H9 (cell line): ENCODE measurements at regions not wholly inside any gene's neighbourhood (a gene's known extent, or its start where the extent isn't known, plus 50 kb on each side); places are given as distances from the start of the nearest gene placed in this dataset.
"Not testable (repeated sequence)": the region's sequence is repeated elsewhere in the genome, so short reads cannot be mapped to it uniquely, and the experiment has no call there.

Experiments used
- DNase-seq: peaks from one replicate; pipeline ENCODE4 v3.0.0-alpha.2; 2017
- H2AFZ ChIP-seq: one replicate; pipeline ENCODE4 v1.6.1; 2013; ENCODE audit warnings: mild to moderate bottlenecking, low read length, control low read depth, moderate library complexity
- H2AK5ac ChIP-seq: 2 replicates; pipeline ENCODE4 v1.6.1; 2013; ENCODE audit warnings: low read length, control low read depth, mixed read lengths; ENCODE audit not compliant: insufficient read length
- H2BK120ac ChIP-seq: one replicate; pipeline ENCODE4 v1.6.1; 2013; ENCODE audit warnings: low read depth, mild to moderate bottlenecking, low read length, control low read depth, inconsistent platforms; ENCODE audit not compliant: poor library complexity, severe bottlenecking
- H2BK12ac ChIP-seq: 2 replicates; pipeline ENCODE4 v1.6.1; 2013; ENCODE audit warnings: low read length, control low read depth, mixed read lengths, low read depth; ENCODE audit not compliant: insufficient read length
- H2BK15ac ChIP-seq: 2 replicates; pipeline ENCODE4 v1.6.1; 2013; ENCODE audit warnings: low read depth, low read length, control low read depth
- H2BK20ac ChIP-seq: one replicate; pipeline ENCODE4 v1.6.1; 2013; ENCODE audit warnings: low read depth, mild to moderate bottlenecking, low read length, control low read depth, inconsistent platforms; ENCODE audit not compliant: poor library complexity, severe bottlenecking
- H2BK5ac ChIP-seq: 2 replicates; pipeline ENCODE4 v1.6.1; 2013; ENCODE audit warnings: low read length, control low read depth, mixed read lengths; ENCODE audit not compliant: insufficient read length
- H3K14ac ChIP-seq: 2 replicates; pipeline ENCODE4 v1.6.1; 2013; ENCODE audit warnings: low read length, control low read depth; ENCODE audit not compliant: insufficient read depth
- H3K18ac ChIP-seq: 2 replicates; pipeline ENCODE4 v1.6.1; 2013; ENCODE audit warnings: low read depth, mild to moderate bottlenecking, mixed read lengths, low read length, control low read depth; ENCODE audit not compliant: insufficient read length
- H3K23ac ChIP-seq: 2 replicates; pipeline ENCODE4 v1.6.1; 2013; ENCODE audit warnings: low read length, control low read depth, mixed read lengths, low read depth; ENCODE audit not compliant: insufficient read length
- H3K23me2 ChIP-seq: 2 replicates; pipeline ENCODE4 v1.6.1; 2013; ENCODE audit warnings: low read depth, mild to moderate bottlenecking, mixed read lengths, low read length, control low read depth; ENCODE audit not compliant: insufficient read length, poor library complexity, severe bottlenecking
- H3K27ac ChIP-seq: 2 replicates; pipeline ENCODE4 v1.5.1; 2013; ENCODE audit warnings: low read length, control low read depth, mixed read lengths, low read depth; ENCODE audit not compliant: insufficient read length
- H3K27me3 ChIP-seq: 2 replicates; pipeline ENCODE4 v1.6.1; 2013; ENCODE audit warnings: low read length, control low read depth, inconsistent platforms; ENCODE audit not compliant: insufficient read depth
- H3K4ac ChIP-seq: 2 replicates; pipeline ENCODE4 v1.6.1; 2013; ENCODE audit warnings: low read depth, mild to moderate bottlenecking, control low read depth, inconsistent platforms, low read length, moderate library complexity
- H3K4me1 ChIP-seq: 2 replicates; pipeline ENCODE4 v1.6.1; 2013; ENCODE audit warnings: low read length, control low read depth, inconsistent platforms; ENCODE audit not compliant: insufficient read depth
- H3K4me2 ChIP-seq: 2 replicates; pipeline ENCODE4 v1.6.1; 2013; ENCODE audit warnings: low read length, control low read depth, mixed read lengths; ENCODE audit not compliant: insufficient read length, insufficient read depth
- H3K56ac ChIP-seq: 2 replicates; pipeline ENCODE4 v1.6.1; 2013; ENCODE audit warnings: low read depth, mild to moderate bottlenecking, mixed read lengths, low read length, control low read depth; ENCODE audit not compliant: insufficient read length
- H3K79me1 ChIP-seq: 2 replicates; pipeline ENCODE4 v1.6.1; 2013; ENCODE audit warnings: low read depth, mild to moderate bottlenecking, moderate library complexity, low read length, control low read depth, inconsistent platforms; ENCODE audit not compliant: insufficient read depth, poor library complexity, severe bottlenecking
- H3K79me2 ChIP-seq: 2 replicates; pipeline ENCODE4 v1.6.1; 2013; ENCODE audit warnings: low read length, control low read depth, inconsistent platforms; ENCODE audit not compliant: insufficient read depth
- H3K9ac ChIP-seq: 2 replicates; pipeline ENCODE4 v1.6.1; 2013; ENCODE audit warnings: low read length, control low read depth, mixed read lengths; ENCODE audit not compliant: insufficient read length; ENCODE audit errors: extremely low read depth
- H3K9me3 ChIP-seq: one replicate; pipeline ENCODE4 v1.6.1; 2013; ENCODE audit warnings: low read depth, low read length, inconsistent platforms; ENCODE audit not compliant: control insufficient read depth
- H3T11ph ChIP-seq: one replicate; pipeline ENCODE4 v1.6.1; 2013; ENCODE audit warnings: mild to moderate bottlenecking, low read length, control low read depth, inconsistent platforms
- H4K20me1 ChIP-seq: one replicate; pipeline ENCODE4 v1.6.1; 2013; ENCODE audit not compliant: control insufficient read depth, insufficient read length, insufficient read depth
- H4K5ac ChIP-seq: 2 replicates; pipeline ENCODE4 v1.6.1; 2013; ENCODE audit warnings: low read depth, mild to moderate bottlenecking, mixed read lengths, low read length, control low read depth; ENCODE audit not compliant: insufficient read length
- H4K8ac ChIP-seq: replicated peaks from 2 replicates; pipeline ENCODE4 v1.6.1; 2013; ENCODE audit warnings: low read length, control low read depth, mixed read lengths, low read depth; ENCODE audit not compliant: insufficient read length
- H4K91ac ChIP-seq: 2 replicates; pipeline ENCODE4 v1.6.1; 2013; ENCODE audit warnings: low read depth, mild to moderate bottlenecking, moderate library complexity, mixed read lengths, low read length, control low read depth; ENCODE audit not compliant: insufficient read length
- H3K27ac Mint-ChIP-seq, 3 experiments: 2 replicates in 2 of 3; 3 replicates in 1 of 3; pipeline ENCODE4 v1.8.0; 2020 to 2021; ENCODE audit warnings: mixed read lengths in 3 of 3, mild to moderate bottlenecking in 1 of 3, moderate library complexity in 1 of 3
- H3K27me3 Mint-ChIP-seq: 2 replicates; pipeline ENCODE4 v1.8.0; 2021; ENCODE audit warnings: low read depth, mild to moderate bottlenecking, moderate library complexity, mixed read lengths
- H3K36me3 Mint-ChIP-seq, 3 experiments: 2 replicates in 2 of 3; 3 replicates in 1 of 3; pipeline ENCODE4 v1.8.0; 2020 to 2021; ENCODE audit warnings: low read depth in 3 of 3, mixed read lengths in 3 of 3; ENCODE audit not compliant: insufficient read depth in 1 of 3
- H3K4me1 Mint-ChIP-seq, 2 experiments: 2 replicates each; pipeline ENCODE4 v1.8.0; 2020; ENCODE audit warnings: mixed read lengths in 2 of 2
- H3K4me3 Mint-ChIP-seq, 2 experiments: 2 replicates in 1 of 2; 3 replicates in 1 of 2; pipeline ENCODE4 v1.8.0; 2020 to 2021; ENCODE audit warnings: mild to moderate bottlenecking in 2 of 2, mixed read lengths in 2 of 2, moderate library complexity in 1 of 2
- H3K9me3 Mint-ChIP-seq, 2 experiments: 2 replicates in 1 of 2; 3 replicates in 1 of 2; pipeline ENCODE4 v1.8.0; 2020; ENCODE audit warnings: mild to moderate bottlenecking in 2 of 2, mixed read lengths in 2 of 2, moderate library complexity in 1 of 2
- WGBS: extraction: QIAGEN DNeasy Blood & Tissue Kit; methylation state at CpG from one replicate; pipeline ENCODE4 v1.1.7; 2013; ENCODE audit warnings: missing lambda C conversion rate, low lambda C conversion rate, mixed read lengths; ENCODE audit not compliant: insufficient read length; ENCODE audit errors: extremely low coverage; 5-methylcytosine and 5-hydroxymethylcytosine counted together
- TF ChIP-seq, protein P1 (sequence below): fragments of 200-600 bp; sonication (generic); conservative IDR thresholded peaks from 3 replicates; pipeline ENCODE4 v1.8.0; 2021; ENCODE audit warnings: antibody characterized with exemption, mild to moderate bottlenecking

DNA sequence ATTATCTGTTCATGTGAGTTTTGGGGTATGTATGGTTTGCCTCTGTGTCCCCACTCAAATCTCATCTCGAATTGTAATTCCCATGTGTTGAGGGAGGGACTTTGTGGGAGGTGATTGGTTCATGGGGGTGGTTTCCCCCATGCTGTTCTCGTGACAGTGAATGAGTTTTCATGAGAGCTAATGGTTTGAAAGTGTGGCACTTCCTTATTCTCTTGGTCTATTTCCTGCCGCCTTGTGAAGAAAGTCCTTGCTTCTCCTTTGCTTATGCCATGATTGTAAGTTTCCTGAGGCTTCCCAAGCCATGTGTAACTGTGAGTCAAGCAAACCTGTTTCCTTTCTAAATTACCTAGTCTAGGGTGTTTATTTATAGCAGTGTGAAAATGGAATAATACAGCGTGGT is 128.1 kb upstream of the HS3ST4 start:
- no peak overlapping the region for H4K91ac ChIP-seq
- H3K27ac ChIP-seq: no peak overlapping the region
- H3K4me2 ChIP-seq: no peak overlapping the region
- peaks cover 6% of the 10 kb centered on the region; the same call in 1 of the 2 replicates for H3K4me1 ChIP-seq
- H3K9me3 ChIP-seq: no peaks in the 10 kb centered on the region
- H3K4ac ChIP-seq: no peak overlapping the region
- H3K18ac ChIP-seq: no peak overlapping the region
- H4K5ac ChIP-seq: no peak overlapping the region
- no peak overlapping the region for H3K14ac ChIP-seq
- Mint-ChIP-seq H3K36me3 (peaks cover 6 to 14% (median 9%) of the 10 kb centered on the region in 3 experiments; a peak in 6 of 7 replicates), H3K9me3 (peaks cover 25 to 31% of the 10 kb centered on the region in 2 experiments), H3K4me1 (peaks cover 15 to 17% of the 10 kb centered on the region in 2 experiments), H3K4me3 (no peak overlapping the region), H3K27ac (no peak overlapping the region), H3K27me3 (no peaks in the 10 kb centered on the region; the same call in 1 of the 2 replicates)
- no peaks in the 10 kb centered on the region for H3K27me3 ChIP-seq
- no peak overlapping the region for H2BK120ac ChIP-seq
- no peak for DNase-seq
- no peak overlapping the region for H3K9ac ChIP-seq
- H3K79me2 ChIP-seq: no peaks in the 10 kb centered on the region
- no peak overlapping the region for H2AFZ ChIP-seq
- H2AK5ac ChIP-seq: no peak overlapping the region
- H2BK5ac ChIP-seq: no peak overlapping the region
- H3T11ph ChIP-seq: no peak overlapping the region
- H4K8ac ChIP-seq: no peak overlapping the region
- no CpG with 5 or more reads among the region's 4 CpGs for WGBS
- H2BK12ac ChIP-seq: no peak overlapping the region
- no peak overlapping the region for H2BK20ac ChIP-seq
- H3K56ac ChIP-seq: no peak overlapping the region
- TF ChIP-seq, protein P1, sequence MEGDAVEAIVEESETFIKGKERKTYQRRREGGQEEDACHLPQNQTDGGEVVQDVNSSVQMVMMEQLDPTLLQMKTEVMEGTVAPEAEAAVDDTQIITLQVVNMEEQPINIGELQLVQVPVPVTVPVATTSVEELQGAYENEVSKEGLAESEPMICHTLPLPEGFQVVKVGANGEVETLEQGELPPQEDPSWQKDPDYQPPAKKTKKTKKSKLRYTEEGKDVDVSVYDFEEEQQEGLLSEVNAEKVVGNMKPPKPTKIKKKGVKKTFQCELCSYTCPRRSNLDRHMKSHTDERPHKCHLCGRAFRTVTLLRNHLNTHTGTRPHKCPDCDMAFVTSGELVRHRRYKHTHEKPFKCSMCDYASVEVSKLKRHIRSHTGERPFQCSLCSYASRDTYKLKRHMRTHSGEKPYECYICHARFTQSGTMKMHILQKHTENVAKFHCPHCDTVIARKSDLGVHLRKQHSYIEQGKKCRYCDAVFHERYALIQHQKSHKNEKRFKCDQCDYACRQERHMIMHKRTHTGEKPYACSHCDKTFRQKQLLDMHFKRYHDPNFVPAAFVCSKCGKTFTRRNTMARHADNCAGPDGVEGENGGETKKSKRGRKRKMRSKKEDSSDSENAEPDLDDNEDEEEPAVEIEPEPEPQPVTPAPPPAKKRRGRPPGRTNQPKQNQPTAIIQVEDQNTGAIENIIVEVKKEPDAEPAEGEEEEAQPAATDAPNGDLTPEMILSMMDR: no peak
- no peaks in the 10 kb centered on the region for H3K79me1 ChIP-seq
- no peaks in the 10 kb centered on the region for H4K20me1 ChIP-seq
- H3K23me2 ChIP-seq: no peaks in the 10 kb centered on the region
- H2BK15ac ChIP-seq: no peak overlapping the region
- no peak overlapping the region for H3K23ac ChIP-seq

DNA sequence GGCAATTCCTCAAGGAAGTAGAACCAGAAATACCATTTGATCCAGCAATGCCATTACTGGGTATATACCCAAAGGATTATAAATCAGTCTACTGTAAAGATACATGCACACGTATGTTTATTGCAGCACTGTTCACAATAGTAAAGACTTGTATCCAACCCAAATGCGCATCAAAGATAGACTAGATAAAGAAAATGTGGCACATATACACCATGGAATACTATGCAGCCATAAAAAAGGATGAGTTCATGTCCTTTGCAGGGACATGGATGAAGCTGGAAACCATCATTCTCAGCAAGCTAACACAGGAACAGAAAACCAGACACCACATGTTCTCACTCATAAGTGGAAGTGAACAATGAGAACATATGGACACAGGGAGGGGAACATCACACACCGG is 130.0 kb upstream of the HS3ST4 start:
- not testable (repeated sequence) for H3K4me1 ChIP-seq, H2BK120ac ChIP-seq, H3K27ac Mint-ChIP-seq, H3K79me1 ChIP-seq, H2BK12ac ChIP-seq, H2AK5ac ChIP-seq, H4K5ac ChIP-seq, H2BK15ac ChIP-seq, H3K79me2 ChIP-seq, H3K27me3 ChIP-seq, H2BK20ac ChIP-seq, H3K14ac ChIP-seq, DNase-seq, H3K56ac ChIP-seq, H2BK5ac ChIP-seq, H3K18ac ChIP-seq, H3K23ac ChIP-seq, H3K4me2 ChIP-seq, H4K8ac ChIP-seq, H3K9ac ChIP-seq, H4K91ac ChIP-seq, H4K20me1 ChIP-seq, H3K27me3 Mint-ChIP-seq, H3K4me3 Mint-ChIP-seq, H3K4ac ChIP-seq, H3T11ph ChIP-seq, H3K27ac ChIP-seq, H3K9me3 ChIP-seq, H3K23me2 ChIP-seq, H2AFZ ChIP-seq
- peaks cover 15 to 20% of the 10 kb centered on the region in 2 experiments for H3K4me1 Mint-ChIP-seq
- H3K9me3 Mint-ChIP-seq: peaks cover 21 to 30% of the 10 kb centered on the region in 2 experiments
- H3K36me3 Mint-ChIP-seq: peaks cover 0 to 10% (median 9%) of the 10 kb centered on the region in 3 experiments; a peak in 4 of 7 replicates
- WGBS: no CpG with 5 or more reads among the region's 3 CpGs
